ENCODE measurements at regions not wholly inside any gene's neighbourhood (a gene's known extent, or its start where the extent isn't known, plus 50 kb on each side); places are given as distances from the start of the nearest gene placed in this dataset.

DNA sequence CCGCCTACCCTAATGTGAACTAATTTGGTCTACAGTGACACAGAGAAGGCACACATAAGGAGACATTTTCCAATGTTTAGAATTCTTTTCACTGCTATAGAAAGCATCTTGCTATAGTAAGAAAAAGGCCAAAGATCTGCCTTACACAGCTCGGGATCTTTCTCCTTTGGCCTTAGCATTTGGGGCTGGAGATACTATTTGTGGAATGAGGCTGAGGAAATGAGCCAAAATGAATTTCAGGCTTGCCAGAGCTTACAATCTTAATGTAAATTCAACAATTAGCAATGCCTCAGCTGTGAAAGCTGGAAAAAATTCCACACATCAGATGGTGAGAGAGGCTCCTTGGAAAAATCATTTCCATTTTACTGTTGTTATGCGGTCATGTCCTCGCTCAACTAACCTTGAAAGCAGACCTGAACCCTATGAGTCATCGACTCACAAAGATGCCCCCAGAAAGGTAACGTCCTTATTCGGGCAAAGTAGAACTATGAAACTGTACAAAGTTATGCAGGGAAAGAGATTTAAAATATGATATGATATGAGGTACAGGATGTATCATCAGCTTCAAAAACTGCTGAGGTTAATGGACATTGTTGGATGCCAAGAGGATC, 324.5 kb upstream of the NBEA start (continued):
- no peak for TF ChIP-seq SP7 (tag by site-specific recombination; IDR thresholded peaks at IDR 0.05)
- TF ChIP-seq OSR2 (tag by site-specific recombination; IDR thresholded peaks at IDR 0.05), result no peak
- TF ChIP-seq ZBTB7A (tag by site-specific recombination; IDR thresholded peaks at IDR 0.05; ENCODE audit: low read depth), result no peak
- no peak for TF ChIP-seq ZSCAN23 (tag by site-specific recombination; IDR thresholded peaks at IDR 0.05)
- TF ChIP-seq ZNF843 (tag by site-specific recombination; IDR thresholded peaks at IDR 0.05), result no peak
- TF ChIP-seq RBAK (tag by site-specific recombination; IDR thresholded peaks at IDR 0.05), result no peak
- no peak for TF ChIP-seq SALL2 (tag by site-specific recombination; IDR thresholded peaks at IDR 0.05; ENCODE audit: borderline replicate concordance)

DNA sequence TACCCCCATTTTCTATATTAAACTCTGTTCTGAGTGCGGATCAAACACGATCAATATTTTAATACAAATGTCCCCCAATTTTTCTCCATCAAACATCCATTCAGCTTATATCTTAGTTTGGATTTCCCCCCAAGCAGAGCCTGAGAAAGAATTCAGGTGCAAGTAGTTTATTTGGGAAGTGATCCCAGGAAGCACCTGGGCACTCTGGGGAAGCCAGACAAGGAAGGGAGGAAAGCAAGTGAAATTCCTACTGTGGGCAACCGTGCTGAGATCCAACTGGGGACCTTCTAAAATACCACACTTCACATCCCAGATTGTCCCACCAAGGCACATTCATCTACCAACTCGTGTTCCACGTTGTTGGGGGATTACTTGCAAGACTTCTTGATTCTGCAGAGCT, 323.4 kb upstream of the NBEA start:
- no peaks in the 10 kb centered on the region for H3K9me3 ChIP-seq (ENCODE audit: control insufficient read depth, insufficient read depth, low read depth, low read length)
- ChIA-PET POLR2A (no interaction called here), CTCF (no interaction called here)
- H3K27ac ChIP-seq (ENCODE audit: extremely low read depth, low read depth, low read length), result no peak overlapping the region
- H3K4me3 ChIP-seq (ENCODE audit: low read depth, low read length), result no peak overlapping the region
- H3K36me3 ChIP-seq (ENCODE audit: control insufficient read depth in 2 of 2, insufficient read depth in 1 of 2, low read length in 2 of 2), result no peaks in the 10 kb centered on the region
- TF ChIP-seq, protein P1, sequence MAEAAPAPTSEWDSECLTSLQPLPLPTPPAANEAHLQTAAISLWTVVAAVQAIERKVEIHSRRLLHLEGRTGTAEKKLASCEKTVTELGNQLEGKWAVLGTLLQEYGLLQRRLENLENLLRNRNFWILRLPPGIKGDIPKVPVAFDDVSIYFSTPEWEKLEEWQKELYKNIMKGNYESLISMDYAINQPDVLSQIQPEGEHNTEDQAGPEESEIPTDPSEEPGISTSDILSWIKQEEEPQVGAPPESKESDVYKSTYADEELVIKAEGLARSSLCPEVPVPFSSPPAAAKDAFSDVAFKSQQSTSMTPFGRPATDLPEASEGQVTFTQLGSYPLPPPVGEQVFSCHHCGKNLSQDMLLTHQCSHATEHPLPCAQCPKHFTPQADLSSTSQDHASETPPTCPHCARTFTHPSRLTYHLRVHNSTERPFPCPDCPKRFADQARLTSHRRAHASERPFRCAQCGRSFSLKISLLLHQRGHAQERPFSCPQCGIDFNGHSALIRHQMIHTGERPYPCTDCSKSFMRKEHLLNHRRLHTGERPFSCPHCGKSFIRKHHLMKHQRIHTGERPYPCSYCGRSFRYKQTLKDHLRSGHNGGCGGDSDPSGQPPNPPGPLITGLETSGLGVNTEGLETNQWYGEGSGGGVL (tag by site-specific recombination; IDR thresholded peaks at IDR 0.05), result no peak
- TF ChIP-seq, protein P2, sequence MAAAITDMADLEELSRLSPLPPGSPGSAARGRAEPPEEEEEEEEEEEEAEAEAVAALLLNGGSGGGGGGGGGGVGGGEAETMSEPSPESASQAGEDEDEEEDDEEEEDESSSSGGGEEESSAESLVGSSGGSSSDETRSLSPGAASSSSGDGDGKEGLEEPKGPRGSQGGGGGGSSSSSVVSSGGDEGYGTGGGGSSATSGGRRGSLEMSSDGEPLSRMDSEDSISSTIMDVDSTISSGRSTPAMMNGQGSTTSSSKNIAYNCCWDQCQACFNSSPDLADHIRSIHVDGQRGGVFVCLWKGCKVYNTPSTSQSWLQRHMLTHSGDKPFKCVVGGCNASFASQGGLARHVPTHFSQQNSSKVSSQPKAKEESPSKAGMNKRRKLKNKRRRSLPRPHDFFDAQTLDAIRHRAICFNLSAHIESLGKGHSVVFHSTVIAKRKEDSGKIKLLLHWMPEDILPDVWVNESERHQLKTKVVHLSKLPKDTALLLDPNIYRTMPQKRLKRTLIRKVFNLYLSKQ (tag by site-specific recombination; IDR thresholded peaks at IDR 0.05; ENCODE audit: borderline replicate concordance), result no peak
- TF ChIP-seq, protein P3, sequence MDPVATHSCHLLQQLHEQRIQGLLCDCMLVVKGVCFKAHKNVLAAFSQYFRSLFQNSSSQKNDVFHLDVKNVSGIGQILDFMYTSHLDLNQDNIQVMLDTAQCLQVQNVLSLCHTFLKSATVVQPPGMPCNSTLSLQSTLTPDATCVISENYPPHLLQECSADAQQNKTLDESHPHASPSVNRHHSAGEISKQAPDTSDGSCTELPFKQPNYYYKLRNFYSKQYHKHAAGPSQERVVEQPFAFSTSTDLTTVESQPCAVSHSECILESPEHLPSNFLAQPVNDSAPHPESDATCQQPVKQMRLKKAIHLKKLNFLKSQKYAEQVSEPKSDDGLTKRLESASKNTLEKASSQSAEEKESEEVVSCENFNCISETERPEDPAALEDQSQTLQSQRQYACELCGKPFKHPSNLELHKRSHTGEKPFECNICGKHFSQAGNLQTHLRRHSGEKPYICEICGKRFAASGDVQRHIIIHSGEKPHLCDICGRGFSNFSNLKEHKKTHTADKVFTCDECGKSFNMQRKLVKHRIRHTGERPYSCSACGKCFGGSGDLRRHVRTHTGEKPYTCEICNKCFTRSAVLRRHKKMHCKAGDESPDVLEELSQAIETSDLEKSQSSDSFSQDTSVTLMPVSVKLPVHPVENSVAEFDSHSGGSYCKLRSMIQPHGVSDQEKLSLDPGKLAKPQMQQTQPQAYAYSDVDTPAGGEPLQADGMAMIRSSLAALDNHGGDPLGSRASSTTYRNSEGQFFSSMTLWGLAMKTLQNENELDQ (tag by site-specific recombination; IDR thresholded peaks at IDR 0.05; ENCODE audit: low read depth), result no peak
- TF ChIP-seq ZNF324 (tag by site-specific recombination; IDR thresholded peaks at IDR 0.05), result no peak
- TF ChIP-seq ZNF571 (tag by site-specific recombination; IDR thresholded peaks at IDR 0.05), result no peak
- no peak for TF ChIP-seq ZFP3 (tag by site-specific recombination; IDR thresholded peaks at IDR 0.05; ENCODE audit: low read depth)
- TF ChIP-seq ZNF654 (tag by site-specific recombination; IDR thresholded peaks at IDR 0.05; ENCODE audit: low read depth), result no peak
- no peak for TF ChIP-seq GLI4 (tag by site-specific recombination; IDR thresholded peaks at IDR 0.05)
- no peak for TF ChIP-seq ZNF140 (tag by site-specific recombination; IDR thresholded peaks at IDR 0.05)
- no peak for TF ChIP-seq ZNF174 (tag by site-specific recombination; IDR thresholded peaks at IDR 0.05)
- no peak for TF ChIP-seq ZNF837 (tag by site-specific recombination; IDR thresholded peaks at IDR 0.05)
- TF ChIP-seq, protein P4, sequence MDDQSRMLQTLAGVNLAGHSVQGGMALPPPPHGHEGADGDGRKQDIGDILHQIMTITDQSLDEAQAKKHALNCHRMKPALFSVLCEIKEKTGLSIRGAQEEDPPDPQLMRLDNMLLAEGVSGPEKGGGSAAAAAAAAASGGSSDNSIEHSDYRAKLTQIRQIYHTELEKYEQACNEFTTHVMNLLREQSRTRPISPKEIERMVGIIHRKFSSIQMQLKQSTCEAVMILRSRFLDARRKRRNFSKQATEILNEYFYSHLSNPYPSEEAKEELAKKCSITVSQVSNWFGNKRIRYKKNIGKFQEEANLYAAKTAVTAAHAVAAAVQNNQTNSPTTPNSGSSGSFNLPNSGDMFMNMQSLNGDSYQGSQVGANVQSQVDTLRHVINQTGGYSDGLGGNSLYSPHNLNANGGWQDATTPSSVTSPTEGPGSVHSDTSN (CRISPR knock-in tag; IDR thresholded peaks at IDR 0.05), result no peak
- no peak for TF ChIP-seq ZNF354C (tag by site-specific recombination; IDR thresholded peaks at IDR 0.05; ENCODE audit: borderline replicate concordance, low read depth)
- TF ChIP-seq ZNF37A (tag by site-specific recombination; IDR thresholded peaks at IDR 0.05), result no peak
- H3K4me1 ChIP-seq (ENCODE audit: control insufficient read depth, insufficient read depth, low read length), result no peaks in the 10 kb centered on the region
